ENCODE measurements at regions not wholly inside any gene's neighbourhood (a gene's known extent, or its start where the extent isn't known, plus 50 kb on each side); places are given as distances from the start of the nearest gene placed in this dataset.

GRCh38 chr10:117670116-117670904, 127.8 kb downstream of the EMX2 start:
- no peak for DNase-seq (ENCODE audit: low read depth)

GRCh38 chr10:117673230-117674010, 130.9 kb downstream of the EMX2 start:
- no peak for DNase-seq (ENCODE audit: low read depth)

GRCh38 chr10:117674201-117674600, 131.7 kb downstream of the EMX2 start:
- DNase-seq (ENCODE audit: low read depth), result no peak

GRCh38 chr10:117674646-117675045, 132.1 kb downstream of the EMX2 start:
- DNase-seq (ENCODE audit: low read depth), result peak; percentile 33

- DNase-seq (ENCODE audit: low read depth), result no peak
Observed at GRCh38 chr10:117675514-117676055, 133.0 kb downstream of the EMX2 start.

GRCh38 chr10:117677239-117677638, 134.7 kb downstream of the EMX2 start:
- no peak for DNase-seq (ENCODE audit: low read depth)

GRCh38 chr10:117677890-117678500, 135.4 kb downstream of the EMX2 start:
- peak; percentile 81 for DNase-seq (ENCODE audit: low read depth)

- DNase-seq (ENCODE audit: low read depth), result peak; percentile 95
Observed at GRCh38 chr10:117680601-117681000, 138.1 kb downstream of the EMX2 start.

- peak; percentile 83 for DNase-seq (ENCODE audit: low read depth)
Observed at GRCh38 chr10:117681104-117681503, 138.6 kb downstream of the EMX2 start.

- DNase-seq (ENCODE audit: low read depth), result no peak
Observed at GRCh38 chr10:117684046-117684610, 141.6 kb downstream of the EMX2 start.

- DNase-seq (ENCODE audit: low read depth), result peak; percentile 73
Observed at GRCh38 chr10:117684672-117685211, 142.2 kb downstream of the EMX2 start.

GRCh38 chr10:117685431-117685830, 142.9 kb downstream of the EMX2 start:
- DNase-seq (ENCODE audit: low read depth), result no peak

- no peak for DNase-seq (ENCODE audit: low read depth)
Observed at GRCh38 chr10:117686606-117687005, 144.1 kb downstream of the EMX2 start.

GRCh38 chr10:117688358-117688757, 145.8 kb downstream of the EMX2 start:
- no peak for DNase-seq (ENCODE audit: low read depth)

GRCh38 chr10:117689566-117689965, 147.0 kb downstream of the EMX2 start:
- no peak for DNase-seq (ENCODE audit: low read depth)

- DNase-seq (ENCODE audit: low read depth), result no peak
Observed at GRCh38 chr10:117690359-117690758, 147.8 kb downstream of the EMX2 start.

GRCh38 chr10:117694190-117694589, 151.6 kb downstream of the EMX2 start:
- no peak for DNase-seq (ENCODE audit: low read depth)

- no peak for DNase-seq (ENCODE audit: low read depth)
Observed at GRCh38 chr10:117697402-117697801, 154.9 kb downstream of the EMX2 start.

- DNase-seq (ENCODE audit: low read depth), result no peak
Observed at GRCh38 chr10:117698809-117699208, 156.3 kb downstream of the EMX2 start.

- peak; percentile 54 for DNase-seq (ENCODE audit: low read depth)
Observed at GRCh38 chr10:117699436-117700075, 157.0 kb downstream of the EMX2 start.

- no peak for DNase-seq (ENCODE audit: low read depth)
Observed at GRCh38 chr10:117710181-117710798, 167.7 kb downstream of the EMX2 start.
